GM12873 (cell line): ENCODE measurements at regions not wholly inside any gene's neighbourhood (a gene's known extent, or its start where the extent isn't known, plus 50 kb on each side); places are given as distances from the start of the nearest gene placed in this dataset.

Source experiments
- TF ChIP-seq, protein P1 (sequence below): IDR thresholded peaks from 2 replicates; pipeline ENCODE4 v1.5.1; 2012; ENCODE audit warnings: low read depth, mild to moderate bottlenecking, moderate library complexity, low read length, control low read depth; ENCODE audit not compliant: insufficient read depth; ENCODE audit errors: missing control alignments

DNA sequence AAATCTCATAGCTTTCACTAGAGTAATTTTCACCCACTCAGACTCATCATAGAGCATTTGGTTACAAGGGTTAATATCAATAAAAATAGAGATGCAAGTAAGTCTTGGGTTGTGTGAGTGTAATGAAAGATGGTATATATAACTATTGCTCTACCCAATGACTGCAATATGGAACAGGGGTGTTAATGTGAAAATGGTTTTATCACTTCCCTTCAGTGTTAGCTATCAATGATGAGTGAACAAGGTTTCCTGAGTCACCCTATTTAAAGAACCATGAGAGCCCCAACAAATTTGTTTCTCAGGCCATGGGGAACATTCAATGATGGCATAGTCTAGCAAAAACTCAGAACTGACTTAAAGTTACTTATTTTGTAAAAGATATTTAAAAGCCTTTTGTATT is 1133.6 kb upstream of the ZEB2 start:
- TF ChIP-seq, protein P1, sequence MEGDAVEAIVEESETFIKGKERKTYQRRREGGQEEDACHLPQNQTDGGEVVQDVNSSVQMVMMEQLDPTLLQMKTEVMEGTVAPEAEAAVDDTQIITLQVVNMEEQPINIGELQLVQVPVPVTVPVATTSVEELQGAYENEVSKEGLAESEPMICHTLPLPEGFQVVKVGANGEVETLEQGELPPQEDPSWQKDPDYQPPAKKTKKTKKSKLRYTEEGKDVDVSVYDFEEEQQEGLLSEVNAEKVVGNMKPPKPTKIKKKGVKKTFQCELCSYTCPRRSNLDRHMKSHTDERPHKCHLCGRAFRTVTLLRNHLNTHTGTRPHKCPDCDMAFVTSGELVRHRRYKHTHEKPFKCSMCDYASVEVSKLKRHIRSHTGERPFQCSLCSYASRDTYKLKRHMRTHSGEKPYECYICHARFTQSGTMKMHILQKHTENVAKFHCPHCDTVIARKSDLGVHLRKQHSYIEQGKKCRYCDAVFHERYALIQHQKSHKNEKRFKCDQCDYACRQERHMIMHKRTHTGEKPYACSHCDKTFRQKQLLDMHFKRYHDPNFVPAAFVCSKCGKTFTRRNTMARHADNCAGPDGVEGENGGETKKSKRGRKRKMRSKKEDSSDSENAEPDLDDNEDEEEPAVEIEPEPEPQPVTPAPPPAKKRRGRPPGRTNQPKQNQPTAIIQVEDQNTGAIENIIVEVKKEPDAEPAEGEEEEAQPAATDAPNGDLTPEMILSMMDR = no peak

DNA sequence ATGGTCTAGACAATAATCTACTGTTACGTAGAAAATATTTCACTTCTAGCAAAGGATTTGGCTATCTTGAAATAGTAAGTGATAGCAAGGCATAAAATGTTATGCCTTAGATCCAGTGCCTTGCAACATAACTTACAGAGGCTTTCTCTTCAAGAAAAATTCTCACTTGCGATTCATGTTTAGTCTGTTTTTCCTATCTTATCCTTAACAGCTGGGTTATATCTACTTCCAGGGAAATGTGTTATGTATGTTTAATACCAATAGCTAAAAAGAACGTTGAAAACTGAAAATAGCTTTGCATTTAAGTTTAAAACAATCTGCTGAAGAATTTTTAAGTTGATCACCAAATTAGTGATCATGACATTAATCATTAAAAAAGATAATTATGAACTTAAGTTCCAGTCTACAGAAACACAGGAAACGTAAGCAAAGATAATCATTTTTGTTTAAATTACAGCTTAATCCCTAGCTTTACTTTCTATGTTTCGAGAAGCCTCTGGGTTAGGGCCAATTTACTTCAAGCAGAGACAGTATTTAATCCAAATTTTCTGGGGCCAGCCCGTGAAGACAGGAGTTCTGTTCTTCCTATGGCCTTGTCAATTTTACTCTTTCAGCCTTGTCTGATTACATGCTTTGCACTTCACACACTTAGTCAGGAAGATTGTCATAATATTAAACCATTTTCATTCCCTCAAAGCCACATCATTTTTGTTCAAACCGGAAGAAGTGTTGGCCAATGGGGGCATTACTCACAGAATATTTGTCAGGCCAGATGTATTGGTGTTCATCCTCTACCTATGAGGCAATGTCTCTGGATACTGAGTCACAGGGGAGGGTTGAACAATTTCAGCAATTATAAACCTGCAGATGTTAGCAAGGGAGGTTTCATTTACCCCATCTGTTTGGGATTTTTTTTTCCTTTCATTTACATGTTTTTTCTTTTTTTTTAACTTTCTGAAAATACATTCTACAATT is 1132.9 kb upstream of the ZEB2 start:
- TF ChIP-seq, protein P1 = no peak

DNA sequence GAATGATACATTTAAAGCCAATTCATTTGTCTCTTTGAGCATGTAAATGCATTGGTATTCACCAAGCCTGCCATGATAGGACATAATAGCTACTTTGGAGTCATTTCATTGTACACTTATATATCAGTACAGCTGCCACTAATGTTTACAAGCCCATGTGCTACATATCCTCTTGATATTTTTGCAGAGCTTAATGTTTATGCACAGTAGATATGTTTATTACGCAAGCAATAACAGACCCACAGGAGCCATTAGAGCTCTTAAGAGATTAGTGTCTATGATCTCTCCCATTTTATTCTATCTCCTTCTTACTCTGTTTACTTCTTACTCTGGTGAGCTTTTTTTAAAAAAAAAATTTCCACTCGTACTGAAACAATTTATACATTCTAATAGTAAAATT is 1132.1 kb upstream of the ZEB2 start:
- TF ChIP-seq, protein P1 = no peak

DNA sequence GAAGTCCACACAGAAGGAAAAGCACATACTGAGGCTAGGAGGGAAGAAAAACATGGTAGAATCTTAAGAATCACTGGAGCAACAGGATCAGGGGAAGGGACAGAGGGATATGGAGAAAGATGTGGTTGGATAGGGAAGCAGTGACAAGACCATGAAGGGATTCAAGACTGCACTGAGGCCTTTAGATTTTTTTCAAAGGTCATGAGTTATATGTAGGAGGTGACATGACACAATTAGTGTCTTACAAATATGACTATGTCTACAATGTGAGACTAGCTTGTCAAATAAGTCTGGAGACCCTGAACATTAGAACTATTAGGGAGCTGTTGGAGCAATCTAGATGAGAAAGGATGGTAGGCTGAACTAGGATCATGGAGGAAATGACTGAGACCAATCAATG is 1130.3 kb upstream of the ZEB2 start:
- TF ChIP-seq, protein P1 = no peak

DNA sequence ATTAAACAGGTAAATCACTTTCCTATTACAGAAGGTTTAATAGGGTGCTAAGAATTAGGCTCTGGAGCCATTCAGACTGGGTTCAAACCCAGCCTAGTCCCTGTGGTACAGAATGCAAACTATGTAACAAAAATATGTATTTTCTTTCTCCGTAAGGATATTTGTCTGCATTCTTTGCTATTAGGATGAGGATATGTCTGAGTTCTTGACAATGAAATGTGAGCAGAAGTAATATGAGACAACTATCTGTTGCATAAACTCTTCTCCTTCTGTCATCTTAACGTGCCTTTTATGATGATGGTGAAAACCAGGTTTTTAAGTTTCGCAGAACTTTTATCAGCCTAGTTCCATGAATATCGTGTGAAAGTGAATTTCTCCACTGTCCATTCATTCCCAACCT is 1129.1 kb upstream of the ZEB2 start:
- TF ChIP-seq, protein P1 = no peak

DNA sequence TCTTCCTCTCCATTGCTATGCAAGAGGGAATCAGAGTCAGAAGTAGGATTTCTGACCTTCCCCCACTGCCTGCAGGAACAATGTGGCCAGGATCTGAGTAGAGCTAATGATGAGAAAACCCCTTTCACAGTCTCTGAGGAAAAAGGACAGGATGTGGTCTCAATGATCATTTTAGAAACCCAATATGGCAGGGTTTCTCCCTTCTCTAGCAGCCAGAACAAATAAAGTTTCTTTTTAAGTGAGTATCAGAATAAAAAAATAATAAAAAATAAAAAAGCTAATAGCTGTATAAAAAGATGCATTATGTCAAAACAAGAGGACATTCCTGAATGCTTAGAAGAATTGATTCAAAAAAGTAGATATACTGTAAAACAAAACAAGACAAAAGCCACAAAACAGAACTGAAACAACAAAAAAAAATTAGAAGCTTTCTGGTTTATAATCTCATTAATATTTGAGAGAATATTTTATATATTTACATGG is 1124.9 kb upstream of the ZEB2 start:
- TF ChIP-seq, protein P1 = no peak

DNA sequence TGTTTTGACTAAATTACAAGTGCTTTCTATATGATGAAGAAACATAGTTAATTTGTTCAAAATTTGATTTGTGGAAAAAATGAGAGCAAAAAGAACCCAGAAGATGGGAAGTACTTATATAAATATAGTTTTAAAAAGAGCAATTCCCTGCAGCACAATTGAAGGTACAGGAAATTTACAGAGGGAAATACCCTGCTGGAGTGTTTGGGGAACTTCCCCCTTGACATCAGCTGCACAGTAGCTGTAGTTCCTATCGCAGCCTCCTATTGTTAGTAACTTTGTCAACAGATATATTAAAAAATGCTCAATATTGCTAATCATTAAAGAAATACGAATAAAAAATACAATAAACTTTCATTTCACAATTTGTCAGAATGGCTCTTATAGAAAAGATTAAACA is 1118.8 kb upstream of the ZEB2 start:
- TF ChIP-seq, protein P1 = peak; percentile 31
